ENCODE measurements at regions not wholly inside any gene's neighbourhood (a gene's known extent, or its start where the extent isn't known, plus 50 kb on each side); places are given as distances from the start of the nearest gene placed in this dataset.
A peak's percentile ranks its signal among the peaks of the same experiment; 100 is the strongest.

- Mint-ChIP-seq H3K4me1 (peaks cover 27% of the 10 kb centered on the region), H3K9me3 (peaks cover 1% of the 10 kb centered on the region), H3K4me3 (peak overlapping the region; percentile 22), H3K27ac (peak overlapping the region; percentile 98), H3K27me3 (ENCODE audit: insufficient read depth) (no peaks in the 10 kb centered on the region), H3K36me3 (ENCODE audit: low read depth) (no peaks in the 10 kb centered on the region)
- Histone ChIP-seq H3K4me1 (ENCODE audit: control insufficient read depth, insufficient read depth, low read length) (peaks cover 10% of the 10 kb centered on the region), H3K4me3 (ENCODE audit: low read length) (no peak overlapping the region), H3K9me3 (ENCODE audit: control insufficient read depth, low read length) (no peaks in the 10 kb centered on the region), H3K27ac (ENCODE audit: low read depth, low read length) (no peak overlapping the region), H3K27me3 (ENCODE audit: control insufficient read depth, insufficient read depth, low read length, poor library complexity, severe bottlenecking) (no peaks in the 10 kb centered on the region), H3K9ac (ENCODE audit: extremely low read depth, low read length, poor library complexity, severe bottlenecking) (no peak overlapping the region), H3K36me3 (ENCODE audit: control insufficient read depth, insufficient read depth, low read length) (no peaks in the 10 kb centered on the region)
- no peak for DNase-seq
- no peak for TF ChIP-seq CTCF (conservative IDR thresholded peaks at IDR 0.05)
- 52 to 75% methylated on average over 6 to 11 of the region's 11 CpGs for WGBS, 2 experiments (ENCODE audit: insufficient coverage in 1 of 2, insufficient read length in 1 of 2)
Measured at GRCh38 chr9:134591082-134591571, 50.5 kb upstream of the COL5A1 start.

GRCh38 chr9:134591573-134591981, 50.0 kb upstream of the COL5A1 start:
- DNase-seq = no peak
- Histone ChIP-seq H3K27ac (ENCODE audit: low read depth, low read length) (peak overlapping the region; percentile 32), H3K4me3 (ENCODE audit: low read length) (no peak overlapping the region), H3K4me1 (ENCODE audit: control insufficient read depth, insufficient read depth, low read length) (peaks cover 10% of the 10 kb centered on the region), H3K36me3 (ENCODE audit: control insufficient read depth, insufficient read depth, low read length) (no peaks in the 10 kb centered on the region), H3K9ac (ENCODE audit: extremely low read depth, low read length, poor library complexity, severe bottlenecking) (no peak overlapping the region), H3K9me3 (ENCODE audit: control insufficient read depth, low read length) (no peaks in the 10 kb centered on the region), H3K27me3 (ENCODE audit: control insufficient read depth, insufficient read depth, low read length, poor library complexity, severe bottlenecking) (no peaks in the 10 kb centered on the region)
- Mint-ChIP-seq H3K4me3 (peak overlapping the region; percentile 22), H3K9me3 (peaks cover 1% of the 10 kb centered on the region), H3K27me3 (ENCODE audit: insufficient read depth) (no peaks in the 10 kb centered on the region), H3K27ac (peak overlapping the region; percentile 98), H3K36me3 (ENCODE audit: low read depth) (no peaks in the 10 kb centered on the region), H3K4me1 (peaks cover 27% of the 10 kb centered on the region)
- no peak for TF ChIP-seq CTCF (conservative IDR thresholded peaks at IDR 0.05)
- 66 to 80% methylated on average over 5 of the region's 5 CpGs for WGBS, 2 experiments (ENCODE audit: insufficient coverage in 1 of 2, insufficient read length in 1 of 2)

Measured in endodermal cell (in vitro differentiated cells).